Progenitor cell of endocrine pancreas (in vitro differentiated cells): ENCODE measurements at regions not wholly inside any gene's neighbourhood (a gene's known extent, or its start where the extent isn't known, plus 50 kb on each side); places are given as distances from the start of the nearest gene placed in this dataset.

Experiments used
- DNase-seq: peaks from one replicate; pipeline ENCODE4 v3.0.0; 2021; ENCODE audit warnings: low spot score; ENCODE audit not compliant: unreplicated experiment
- H3K27ac Mint-ChIP-seq: 2 replicates; pipeline ENCODE4 v1.8.0; 2021; ENCODE audit warnings: mild to moderate bottlenecking, moderate library complexity, mixed read lengths
- H3K27me3 Mint-ChIP-seq: 2 replicates; pipeline ENCODE4 v1.8.0; 2021; ENCODE audit warnings: mixed read lengths
- H3K36me3 Mint-ChIP-seq: 2 replicates; pipeline ENCODE4 v1.8.0; 2022; ENCODE audit warnings: mixed read lengths; ENCODE audit not compliant: insufficient read depth
- H3K4me1 Mint-ChIP-seq: 2 replicates; pipeline ENCODE4 v1.8.0; 2021; ENCODE audit warnings: low read depth, mixed read lengths
- H3K4me3 Mint-ChIP-seq: 2 replicates; pipeline ENCODE4 v1.8.0; 2021; ENCODE audit warnings: low read depth, mild to moderate bottlenecking, moderate library complexity, mixed read lengths
- H3K9me3 Mint-ChIP-seq: 2 replicates; pipeline ENCODE4 v1.8.0; 2021; ENCODE audit warnings: low read depth, mixed read lengths
- TF ChIP-seq, protein P1 (sequence below): fragments of 200-600 bp; sonication (generic); IDR thresholded peaks from one replicate; pipeline ENCODE4 v1.5.0; 2021; ENCODE audit warnings: antibody characterized with exemption, mild to moderate bottlenecking; ENCODE audit not compliant: unreplicated experiment

DNA sequence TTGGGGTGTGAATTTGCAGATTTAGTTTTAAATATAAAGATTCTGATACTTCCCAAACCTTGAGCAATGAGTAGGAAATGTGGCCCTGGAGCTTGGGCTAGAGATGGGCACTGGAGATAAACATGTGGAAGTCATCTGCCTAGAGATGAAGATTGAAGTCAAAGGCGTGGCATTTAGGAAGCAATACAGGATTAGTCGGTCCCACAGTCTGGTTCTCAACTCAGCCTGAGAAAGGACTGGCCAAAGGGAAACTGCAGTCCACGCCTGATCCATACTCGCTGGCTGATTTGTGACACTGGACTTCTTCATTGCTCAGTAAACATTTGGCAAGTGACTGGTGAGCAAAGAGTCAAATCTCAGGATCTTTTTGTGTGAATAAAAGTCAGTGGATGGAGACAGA, 268.2 kb upstream of the ATP2B1 start:
- Mint-ChIP-seq H3K4me1 (peaks cover 2% of the 10 kb centered on the region), H3K36me3 (no peaks in the 10 kb centered on the region), H3K9me3 (peaks cover 3% of the 10 kb centered on the region), H3K4me3 (no peak overlapping the region), H3K27me3 (no peaks in the 10 kb centered on the region), H3K27ac (no peak overlapping the region)
- no peak for DNase-seq
- TF ChIP-seq, protein P1, sequence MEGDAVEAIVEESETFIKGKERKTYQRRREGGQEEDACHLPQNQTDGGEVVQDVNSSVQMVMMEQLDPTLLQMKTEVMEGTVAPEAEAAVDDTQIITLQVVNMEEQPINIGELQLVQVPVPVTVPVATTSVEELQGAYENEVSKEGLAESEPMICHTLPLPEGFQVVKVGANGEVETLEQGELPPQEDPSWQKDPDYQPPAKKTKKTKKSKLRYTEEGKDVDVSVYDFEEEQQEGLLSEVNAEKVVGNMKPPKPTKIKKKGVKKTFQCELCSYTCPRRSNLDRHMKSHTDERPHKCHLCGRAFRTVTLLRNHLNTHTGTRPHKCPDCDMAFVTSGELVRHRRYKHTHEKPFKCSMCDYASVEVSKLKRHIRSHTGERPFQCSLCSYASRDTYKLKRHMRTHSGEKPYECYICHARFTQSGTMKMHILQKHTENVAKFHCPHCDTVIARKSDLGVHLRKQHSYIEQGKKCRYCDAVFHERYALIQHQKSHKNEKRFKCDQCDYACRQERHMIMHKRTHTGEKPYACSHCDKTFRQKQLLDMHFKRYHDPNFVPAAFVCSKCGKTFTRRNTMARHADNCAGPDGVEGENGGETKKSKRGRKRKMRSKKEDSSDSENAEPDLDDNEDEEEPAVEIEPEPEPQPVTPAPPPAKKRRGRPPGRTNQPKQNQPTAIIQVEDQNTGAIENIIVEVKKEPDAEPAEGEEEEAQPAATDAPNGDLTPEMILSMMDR, result no peak

DNA sequence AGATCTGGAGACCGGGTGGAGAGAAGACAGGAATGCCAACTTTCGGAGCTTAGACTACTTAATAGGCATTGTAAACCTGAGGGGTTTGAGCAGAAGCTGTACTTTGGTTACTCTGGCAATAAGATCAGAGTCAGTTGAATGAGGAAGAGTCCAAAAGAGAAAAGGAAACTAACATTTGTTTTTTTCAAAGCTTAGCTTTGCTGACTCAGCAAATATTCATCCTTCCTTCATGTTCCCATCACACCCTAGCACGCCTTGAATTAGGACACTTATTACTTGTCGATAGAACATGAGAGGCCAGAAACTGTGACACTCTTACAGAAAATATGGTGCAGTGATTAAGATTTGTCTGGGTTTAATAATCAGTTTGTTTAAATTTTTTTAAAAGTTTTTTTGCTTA, 266.9 kb upstream of the ATP2B1 start:
- peaks cover 3% of the 10 kb centered on the region for H3K9me3 Mint-ChIP-seq
- no peak overlapping the region for H3K4me3 Mint-ChIP-seq
- DNase-seq, result no peak
- no peaks in the 10 kb centered on the region for H3K36me3 Mint-ChIP-seq
- H3K27me3 Mint-ChIP-seq, result no peaks in the 10 kb centered on the region
- H3K4me1 Mint-ChIP-seq, result peaks cover 2% of the 10 kb centered on the region
- TF ChIP-seq, protein P1, result no peak
- no peak overlapping the region for H3K27ac Mint-ChIP-seq

- no peak for DNase-seq
- TF ChIP-seq, protein P1, result no peak
- no peak overlapping the region for H3K27ac Mint-ChIP-seq
- no peaks in the 10 kb centered on the region for H3K27me3 Mint-ChIP-seq
- H3K36me3 Mint-ChIP-seq, result no peaks in the 10 kb centered on the region
- peaks cover 4% of the 10 kb centered on the region for H3K4me1 Mint-ChIP-seq
- H3K4me3 Mint-ChIP-seq, result no peak overlapping the region
- H3K9me3 Mint-ChIP-seq, result peaks cover 3% of the 10 kb centered on the region
Measured at GRCh38 chr12:89971880-89972279, 263.2 kb upstream of the ATP2B1 start.

DNA sequence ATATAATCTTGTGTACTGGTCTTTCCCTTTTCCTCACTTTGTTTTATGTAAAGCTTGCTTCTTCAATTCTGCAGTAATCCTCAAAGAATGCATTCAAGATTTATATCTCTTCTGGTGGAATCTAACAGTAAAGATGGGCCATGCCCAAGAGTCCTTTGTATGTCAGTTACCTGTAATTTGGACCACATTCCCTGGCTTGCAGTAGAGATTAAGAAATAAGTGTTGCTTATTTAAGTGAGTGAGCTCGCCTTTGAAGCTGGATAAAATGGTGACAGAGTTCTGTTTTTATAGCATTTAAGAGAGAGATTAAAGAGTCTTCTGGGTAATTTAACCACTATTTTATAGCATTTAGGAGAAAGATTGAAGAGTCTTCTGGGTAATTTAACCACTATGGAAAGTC, 262.1 kb upstream of the ATP2B1 start:
- DNase-seq, result no peak
- TF ChIP-seq, protein P1, result no peak
- H3K4me1 Mint-ChIP-seq, result peaks cover 4% of the 10 kb centered on the region
- no peak overlapping the region for H3K4me3 Mint-ChIP-seq
- peaks cover 3% of the 10 kb centered on the region for H3K9me3 Mint-ChIP-seq
- no peak overlapping the region for H3K27ac Mint-ChIP-seq
- H3K27me3 Mint-ChIP-seq, result no peaks in the 10 kb centered on the region
- no peaks in the 10 kb centered on the region for H3K36me3 Mint-ChIP-seq

DNA sequence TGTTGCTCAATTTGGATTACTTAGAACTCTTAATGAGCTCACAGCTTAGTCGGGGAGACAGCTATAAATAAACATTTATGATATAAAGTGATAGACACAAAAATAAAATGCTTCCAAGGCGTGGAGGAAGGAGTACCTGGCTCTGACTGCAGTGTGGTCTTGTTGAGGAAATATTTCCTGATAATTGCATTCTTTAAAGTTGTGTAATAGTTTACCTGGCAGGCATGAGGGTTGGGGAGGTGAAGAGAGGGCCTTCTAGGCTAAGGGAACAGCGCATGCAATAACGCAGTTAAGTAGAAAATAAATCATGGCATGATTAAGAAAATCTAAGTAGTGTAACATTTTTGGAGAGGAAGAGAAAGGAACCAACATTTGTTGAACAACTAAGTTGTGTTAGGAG, 260.5 kb upstream of the ATP2B1 start:
- TF ChIP-seq, protein P1, result no peak
- Mint-ChIP-seq H3K27me3 (no peaks in the 10 kb centered on the region), H3K4me3 (no peak overlapping the region), H3K36me3 (no peaks in the 10 kb centered on the region), H3K9me3 (no peaks in the 10 kb centered on the region), H3K27ac (no peak overlapping the region), H3K4me1 (peaks cover 4% of the 10 kb centered on the region)
- no peak for DNase-seq
